ENCODE measurements at regions not wholly inside any gene's neighbourhood (a gene's known extent, or its start where the extent isn't known, plus 50 kb on each side); places are given as distances from the start of the nearest gene placed in this dataset.
"Not testable (repeated sequence)": the region's sequence is repeated elsewhere in the genome, so short reads cannot be mapped to it uniquely, and the experiment has no call there.

- DNase-seq (ENCODE audit: missing footprints) (no peak), ATAC-seq (no peak)
- intact Hi-C loops (cut with DNase I) = no loop called here
These were observed 263.6 kb downstream of the RWDD3 start for GRCh38 chr1:95497566-95497965.

- intact Hi-C loops (cut with DNase I) = no loop called here
- no peak for DNase-seq (ENCODE audit: missing footprints)
- no peak for ATAC-seq
These were observed 269.4 kb downstream of the RWDD3 start for GRCh38 chr1:95503278-95504030.

GRCh38 chr1:95504321-95504720 lies 270.3 kb downstream of the RWDD3 start:
- no peak for DNase-seq (ENCODE audit: missing footprints)
- intact Hi-C loops (cut with DNase I) = no loop called here
- no peak for ATAC-seq

GRCh38 chr1:95506736-95507414 lies 272.9 kb downstream of the RWDD3 start:
- ATAC-seq = no peak
- intact Hi-C loops (cut with DNase I) = no loop called here
- DNase-seq (ENCODE audit: missing footprints) = no peak

GRCh38 chr1:95509989-95510388 lies 276.0 kb downstream of the RWDD3 start:
- DNase-seq (ENCODE audit: missing footprints) (no peak), ATAC-seq (no peak)
- intact Hi-C loops (cut with DNase I) = no loop called here

- intact Hi-C loops (cut with DNase I) = no loop called here
- ATAC-seq (no peak), DNase-seq (ENCODE audit: missing footprints) (no peak)
These were observed 278.9 kb downstream of the RWDD3 start for GRCh38 chr1:95512925-95513324.

GRCh38 chr1:95517506-95517905 lies 283.5 kb downstream of the RWDD3 start:
- no peak for DNase-seq (ENCODE audit: missing footprints)
- no peak for ATAC-seq
- intact Hi-C loops (cut with DNase I) = no loop called here

GRCh38 chr1:95518310-95518709 lies 284.3 kb downstream of the RWDD3 start:
- ATAC-seq (no peak), DNase-seq (ENCODE audit: missing footprints) (no peak)
- intact Hi-C loops (cut with DNase I) = no loop called here

GRCh38 chr1:95520390-95520789 lies 286.4 kb downstream of the RWDD3 start:
- intact Hi-C loops (cut with DNase I) = no loop called here
- ATAC-seq = no peak
- DNase-seq (ENCODE audit: missing footprints) = no peak

- no peak for ATAC-seq
These were observed 298.3 kb downstream of the RWDD3 start for GRCh38 chr1:95532335-95532734.

GRCh38 chr1:95534985-95535384 lies 301.0 kb downstream of the RWDD3 start:
- intact Hi-C loops (cut with DNase I) = no loop called here
- DNase-seq (ENCODE audit: missing footprints) = no peak
- ATAC-seq = no peak

More at GRCh38 chr1:95532335-95532734, 298.3 kb downstream of the RWDD3 start:
- DNase-seq (ENCODE audit: missing footprints) = no peak
- intact Hi-C loops (cut with DNase I) = no loop called here

GRCh38 chr1:95535614-95536013 lies 301.6 kb downstream of the RWDD3 start:
- ATAC-seq (no peak), DNase-seq (ENCODE audit: missing footprints) (no peak)
- intact Hi-C loops (cut with DNase I) = no loop called here

- no peak for DNase-seq (ENCODE audit: missing footprints)
- no peak for ATAC-seq
- intact Hi-C loops (cut with DNase I) = no loop called here
These were observed 302.5 kb downstream of the RWDD3 start for GRCh38 chr1:95536501-95536900.

GRCh38 chr1:95537176-95537575 lies 303.2 kb downstream of the RWDD3 start:
- intact Hi-C loops (cut with DNase I) = no loop called here
- DNase-seq (ENCODE audit: missing footprints) (no peak), ATAC-seq (no peak)

- DNase-seq (ENCODE audit: missing footprints); intact Hi-C loops (cut with DNase I): not testable (repeated sequence)
These were observed 304.2 kb downstream of the RWDD3 start for GRCh38 chr1:95538242-95538641.

GRCh38 chr1:95542936-95543335 lies 308.9 kb downstream of the RWDD3 start:
- ATAC-seq (no peak), DNase-seq (ENCODE audit: missing footprints) (no peak)
- intact Hi-C loops (cut with DNase I) = no loop called here

More at GRCh38 chr1:95538242-95538641, 304.2 kb downstream of the RWDD3 start:
- not testable (repeated sequence) for ATAC-seq

GRCh38 chr1:95547005-95547404 lies 313.0 kb downstream of the RWDD3 start:
- intact Hi-C loops (cut with DNase I) = no loop called here
- no peak for DNase-seq (ENCODE audit: missing footprints)
- ATAC-seq = no peak

- intact Hi-C loops (cut with DNase I) = no loop called here
- no peak for ATAC-seq
- DNase-seq (ENCODE audit: missing footprints) = no peak
These were observed 314.2 kb downstream of the RWDD3 start for GRCh38 chr1:95548211-95548610.

- DNase-seq (ENCODE audit: missing footprints) = no peak
- ATAC-seq = no peak
- intact Hi-C loops (cut with DNase I) = no loop called here
These were observed 317.2 kb downstream of the RWDD3 start for GRCh38 chr1:95551201-95551600.

GRCh38 chr1:95553595-95553994 lies 319.6 kb downstream of the RWDD3 start:
- no peak for ATAC-seq
- no peak for DNase-seq (ENCODE audit: missing footprints)
- intact Hi-C loops (cut with DNase I) = no loop called here

Measured in Right ventricle myocardium inferior (tissue), 1 donor.